DND-41 (cell line): ENCODE measurements at regions not wholly inside any gene's neighbourhood (a gene's known extent, or its start where the extent isn't known, plus 50 kb on each side); places are given as distances from the start of the nearest gene placed in this dataset.

Source experiments
- CTCF ChIP-seq: IDR thresholded peaks from 2 replicates; pipeline ENCODE4 v1.5.1; 2012; ENCODE audit warnings: borderline replicate concordance, low read length, moderate library complexity, mild to moderate bottlenecking; ENCODE audit not compliant: poor library complexity, severe bottlenecking; ENCODE audit errors: extremely low read depth
- EZH2 ChIP-seq: IDR thresholded peaks from 3 replicates; pipeline ENCODE4 v1.6.1; 2012; ENCODE audit warnings: borderline replicate concordance, low read depth, mild to moderate bottlenecking, moderate library complexity, low read length, inconsistent platforms; ENCODE audit not compliant: severe bottlenecking

GRCh38 chr7:81330108-81330507 is 411.3 kb upstream of the SEMA3C start:
- TF ChIP-seq EZH2, result no peak
- TF ChIP-seq CTCF, result no peak
